Activated naive CD4-positive, alpha-beta T cell treated with anti-CD3 and anti-CD28 coated beads for 36 hours (primary cell): ENCODE measurements at regions not wholly inside any gene's neighbourhood (a gene's known extent, or its start where the extent isn't known, plus 50 kb on each side); places are given as distances from the start of the nearest gene placed in this dataset.
"Not testable (repeated sequence)": the region's sequence is repeated elsewhere in the genome, so short reads cannot be mapped to it uniquely, and the experiment has no call there.

Experiments
- CTCF ChIA-PET: fragments of 350-600 bp; sonication (Branson Sonifier 250); formaldehyde crosslinking; loops from one replicate; lab custom pipeline; 2021; ENCODE audit warnings: antibody characterized with exemption; lab: Charles Lee
- DNase-seq: peaks from one replicate; pipeline ENCODE4 v3.0.0-alpha.2; 2020
- H3K27ac Mint-ChIP-seq: one replicate; pipeline ENCODE4 v1.8.0; 2021; ENCODE audit warnings: mild to moderate bottlenecking, mixed read lengths
- H3K27me3 Mint-ChIP-seq: one replicate; pipeline ENCODE4 v1.8.0; 2021; ENCODE audit warnings: low read depth, mixed read lengths
- H3K36me3 Mint-ChIP-seq: one replicate; pipeline ENCODE4 v1.8.0; 2021; ENCODE audit warnings: low read depth, mixed read lengths
- H3K4me1 Mint-ChIP-seq: one replicate; pipeline ENCODE4 v1.8.0; 2021; ENCODE audit warnings: low read depth, mixed read lengths
- H3K4me3 Mint-ChIP-seq: one replicate; pipeline ENCODE4 v1.8.0; 2021; ENCODE audit warnings: mild to moderate bottlenecking, moderate library complexity, mixed read lengths
- H3K9me3 Mint-ChIP-seq: one replicate; pipeline ENCODE4 v1.8.0; 2021; ENCODE audit warnings: mixed read lengths
- intact Hi-C: fragments of 100-400 bp; cut with micrococcal nuclease; formaldehyde crosslinking; loops from one replicate; pipeline ENCODE4 v1.15.1; 2023

GRCh38 chr16:54766355-54766754 lies 164.3 kb upstream of the IRX5 start:
- no peaks in the 10 kb centered on the region for H3K27me3 Mint-ChIP-seq
- DNase-seq, result no peak
- H3K36me3 Mint-ChIP-seq, result no peaks in the 10 kb centered on the region
- CTCF ChIA-PET, result no interaction called here
- intact Hi-C loops, result no loop called here
- H3K27ac Mint-ChIP-seq, result no peak overlapping the region
- H3K4me3 Mint-ChIP-seq, result no peak overlapping the region
- no peaks in the 10 kb centered on the region for H3K4me1 Mint-ChIP-seq
- H3K9me3 Mint-ChIP-seq, result peaks cover 11% of the 10 kb centered on the region

GRCh38 chr16:54750249-54750648 lies 180.4 kb upstream of the IRX5 start:
- Mint-ChIP-seq H3K27ac (no peak overlapping the region), H3K36me3 (no peaks in the 10 kb centered on the region), H3K4me3 (no peak overlapping the region), H3K9me3 (no peaks in the 10 kb centered on the region), H3K27me3 (no peaks in the 10 kb centered on the region), H3K4me1 (no peaks in the 10 kb centered on the region)
- CTCF ChIA-PET, result no interaction called here
- DNase-seq, result no peak
- intact Hi-C loops, result no loop called here

GRCh38 chr16:54748611-54749190 lies 182.0 kb upstream of the IRX5 start:
- Mint-ChIP-seq H3K27me3 (peaks cover 5% of the 10 kb centered on the region), H3K4me1 (no peaks in the 10 kb centered on the region), H3K4me3 (no peak overlapping the region), H3K9me3 (no peaks in the 10 kb centered on the region), H3K36me3 (no peaks in the 10 kb centered on the region), H3K27ac (no peak overlapping the region)
- intact Hi-C loops, result no loop called here
- no peak for DNase-seq
- CTCF ChIA-PET, result no interaction called here

GRCh38 chr16:54746596-54746995 lies 184.1 kb upstream of the IRX5 start:
- Mint-ChIP-seq H3K9me3 (no peaks in the 10 kb centered on the region), H3K27ac (no peak overlapping the region), H3K36me3 (no peaks in the 10 kb centered on the region), H3K27me3 (peaks cover 8% of the 10 kb centered on the region), H3K4me3 (no peak overlapping the region), H3K4me1 (no peaks in the 10 kb centered on the region)
- CTCF ChIA-PET, result no interaction called here
- no peak for DNase-seq
- intact Hi-C loops, result no loop called here

- Mint-ChIP-seq H3K4me3 (no peak overlapping the region), H3K27me3 (peaks cover 8% of the 10 kb centered on the region), H3K9me3 (no peaks in the 10 kb centered on the region), H3K4me1 (no peaks in the 10 kb centered on the region), H3K36me3 (no peaks in the 10 kb centered on the region), H3K27ac (no peak overlapping the region)
- no peak for DNase-seq
- intact Hi-C loops, result no loop called here
- CTCF ChIA-PET, result no interaction called here
Observed at GRCh38 chr16:54744998-54745397, 185.7 kb upstream of the IRX5 start.

GRCh38 chr16:54742436-54742835 lies 188.2 kb upstream of the IRX5 start:
- Mint-ChIP-seq H3K36me3 (no peaks in the 10 kb centered on the region), H3K4me3 (no peak overlapping the region), H3K9me3 (no peaks in the 10 kb centered on the region), H3K4me1 (no peaks in the 10 kb centered on the region), H3K27ac (no peak overlapping the region), H3K27me3 (peaks cover 8% of the 10 kb centered on the region)
- intact Hi-C loops, result no loop called here
- DNase-seq, result no peak
- CTCF ChIA-PET, result no interaction called here

GRCh38 chr16:54739381-54739780 lies 191.3 kb upstream of the IRX5 start:
- H3K9me3 Mint-ChIP-seq, result no peaks in the 10 kb centered on the region

GRCh38 chr16:54734156-54734555 lies 196.5 kb upstream of the IRX5 start:
- H3K9me3 Mint-ChIP-seq, result no peaks in the 10 kb centered on the region
- H3K27ac Mint-ChIP-seq, result no peak overlapping the region
- no peak for DNase-seq
- CTCF ChIA-PET, result no interaction called here
- intact Hi-C loops, result no loop called here
- no peak overlapping the region for H3K4me3 Mint-ChIP-seq
- no peaks in the 10 kb centered on the region for H3K27me3 Mint-ChIP-seq
- no peaks in the 10 kb centered on the region for H3K4me1 Mint-ChIP-seq
- H3K36me3 Mint-ChIP-seq, result no peaks in the 10 kb centered on the region

More at GRCh38 chr16:54739381-54739780, 191.3 kb upstream of the IRX5 start:
- H3K27ac Mint-ChIP-seq, result no peak overlapping the region
- peaks cover 3% of the 10 kb centered on the region for H3K27me3 Mint-ChIP-seq
- no peak overlapping the region for H3K4me3 Mint-ChIP-seq
- CTCF ChIA-PET, result no interaction called here
- no peaks in the 10 kb centered on the region for H3K36me3 Mint-ChIP-seq
- intact Hi-C loops, result no loop called here
- DNase-seq, result no peak
- no peaks in the 10 kb centered on the region for H3K4me1 Mint-ChIP-seq

GRCh38 chr16:54727696-54728095 lies 203.0 kb upstream of the IRX5 start:
- H3K27ac Mint-ChIP-seq, DNase-seq, intact Hi-C loops, H3K36me3 Mint-ChIP-seq, CTCF ChIA-PET, H3K4me3 Mint-ChIP-seq, H3K4me1 Mint-ChIP-seq, H3K27me3 Mint-ChIP-seq, H3K9me3 Mint-ChIP-seq: not testable (repeated sequence)

- no peak overlapping the region for H3K27ac Mint-ChIP-seq
- H3K4me3 Mint-ChIP-seq, result no peak overlapping the region
- H3K4me1 Mint-ChIP-seq, result no peaks in the 10 kb centered on the region
- CTCF ChIA-PET, result no interaction called here
- no peak for DNase-seq
- no peaks in the 10 kb centered on the region for H3K36me3 Mint-ChIP-seq
- intact Hi-C loops, result no loop called here
- peaks cover 2% of the 10 kb centered on the region for H3K27me3 Mint-ChIP-seq
- peaks cover 3% of the 10 kb centered on the region for H3K9me3 Mint-ChIP-seq
Observed at GRCh38 chr16:54724346-54724925, 206.2 kb upstream of the IRX5 start.

GRCh38 chr16:54722210-54722676 lies 208.4 kb upstream of the IRX5 start:
- no peak for DNase-seq
- Mint-ChIP-seq H3K36me3 (no peaks in the 10 kb centered on the region), H3K4me1 (no peaks in the 10 kb centered on the region), H3K27me3 (peaks cover 2% of the 10 kb centered on the region), H3K9me3 (peaks cover 3% of the 10 kb centered on the region), H3K27ac (no peak overlapping the region), H3K4me3 (no peak overlapping the region)
- CTCF ChIA-PET, result no interaction called here
- intact Hi-C loops, result no loop called here

GRCh38 chr16:54720259-54720658 lies 210.4 kb upstream of the IRX5 start:
- intact Hi-C loops, result no loop called here
- CTCF ChIA-PET, result no interaction called here
- H3K27me3 Mint-ChIP-seq, result no peaks in the 10 kb centered on the region
- no peaks in the 10 kb centered on the region for H3K36me3 Mint-ChIP-seq
- H3K4me1 Mint-ChIP-seq, result no peaks in the 10 kb centered on the region
- no peak overlapping the region for H3K27ac Mint-ChIP-seq
- no peak overlapping the region for H3K4me3 Mint-ChIP-seq
- H3K9me3 Mint-ChIP-seq, result peaks cover 1% of the 10 kb centered on the region
- no peak for DNase-seq

- no peak for DNase-seq
- no peaks in the 10 kb centered on the region for H3K4me1 Mint-ChIP-seq
Observed at GRCh38 chr16:54719624-54720023, 211.0 kb upstream of the IRX5 start.

More at GRCh38 chr16:54719624-54720023, 211.0 kb upstream of the IRX5 start:
- Mint-ChIP-seq H3K9me3 (peaks cover 1% of the 10 kb centered on the region), H3K27ac (no peak overlapping the region), H3K4me3 (no peak overlapping the region), H3K36me3 (no peaks in the 10 kb centered on the region), H3K27me3 (no peaks in the 10 kb centered on the region)
- intact Hi-C loops, result no loop called here
- CTCF ChIA-PET, result no interaction called here
